OCI-LY7 (cell line): ENCODE measurements at regions not wholly inside any gene's neighbourhood (a gene's known extent, or its start where the extent isn't known, plus 50 kb on each side); places are given as distances from the start of the nearest gene placed in this dataset.

Experiments used
- BruUV-seq: library from RNA; stranded (reverse); fragments of 400-500 nt; replicated peaks from 2 replicates; lab custom pipeline; 2021; lab: Mats Ljungman, UMichigan
- CTCF ChIA-PET: fragments of 300-600 bp; sonication (Branson Sonifier 250); formaldehyde crosslinking; loops from one replicate; lab custom pipeline; 2022; ENCODE audit warnings: antibody characterized with exemption; ENCODE audit not compliant: unreplicated experiment; lab: Charles Lee
- POLR2A ChIA-PET: fragments of 300-600 bp; sonication (Branson Sonifier 250); formaldehyde crosslinking; loops from one replicate; lab custom pipeline; 2022; ENCODE audit warnings: antibody characterized with exemption; lab: Charles Lee
- DNase-seq: peaks from one replicate; pipeline ENCODE4 v3.0.0-alpha.2; 2015; ENCODE audit warnings: low spot score
- H2AFZ ChIP-seq: fragments of 200-600 bp; sonication (generic), shearing (Covaris generic); 2 replicates; pipeline ENCODE4 v1.6.1; 2014; ENCODE audit warnings: mild to moderate bottlenecking, antibody characterized with exemption, low read length, moderate library complexity
- H3K27ac ChIP-seq: fragments of 200-600 bp; sonication (generic); 2 replicates; pipeline ENCODE4 v1.5.1; 2014; ENCODE audit warnings: mixed run types, low read depth, mild to moderate bottlenecking, moderate library complexity, low read length, inconsistent platforms; ENCODE audit not compliant: poor library complexity, severe bottlenecking
- H3K36me3 ChIP-seq: fragments of 200-600 bp; sonication (generic); 2 replicates; pipeline ENCODE4 v1.6.1; 2014; ENCODE audit warnings: mild to moderate bottlenecking, antibody characterized with exemption, low read length, moderate library complexity, mixed read lengths; ENCODE audit not compliant: insufficient read depth
- H3K4me1 ChIP-seq: fragments of 200-600 bp; sonication (generic); 2 replicates; pipeline ENCODE4 v1.5.1; 2014; ENCODE audit warnings: mild to moderate bottlenecking, low read length; ENCODE audit not compliant: insufficient read depth, poor library complexity, severe bottlenecking
- H3K4me2 ChIP-seq: fragments of 200-600 bp; sonication (generic); 2 replicates; pipeline ENCODE4 v1.6.1; 2014; ENCODE audit warnings: mild to moderate bottlenecking, low read length
- H3K4me3 ChIP-seq: fragments of 200-600 bp; sonication (generic); 2 replicates; pipeline ENCODE4 v1.5.1; 2014; ENCODE audit warnings: mild to moderate bottlenecking, low read depth, low read length; ENCODE audit not compliant: poor library complexity, severe bottlenecking
- H3K79me2 ChIP-seq: fragments of 200-600 bp; sonication (generic); 2 replicates; pipeline ENCODE4 v1.6.1; 2016; ENCODE audit warnings: low read depth, mild to moderate bottlenecking, low read length, moderate library complexity, mixed read lengths; ENCODE audit not compliant: insufficient read depth
- H3K9me2 ChIP-seq: fragments of 200-600 bp; sonication (generic); 2 replicates; pipeline ENCODE4 v1.6.1; 2016; ENCODE audit warnings: mild to moderate bottlenecking, low read length, mixed read lengths; ENCODE audit not compliant: insufficient read depth
- H3K9me3 ChIP-seq: fragments of 200-600 bp; sonication (generic); 2 replicates; pipeline ENCODE4 v1.6.1; 2014; ENCODE audit warnings: mild to moderate bottlenecking, mixed run types, low read length, mixed read lengths
- H4K20me1 ChIP-seq: fragments of 200-600 bp; sonication (generic); 2 replicates; pipeline ENCODE4 v1.6.1; 2014; ENCODE audit warnings: mild to moderate bottlenecking, antibody characterized with exemption, low read length, moderate library complexity, mixed read lengths; ENCODE audit not compliant: insufficient read depth
- CTCF ChIP-seq: fragments of 200-600 bp; sonication (generic); conservative IDR thresholded peaks from 2 replicates; pipeline ENCODE4 v1.5.1; 2014; ENCODE audit warnings: mild to moderate bottlenecking, antibody characterized with exemption, low read length, moderate library complexity, mixed read lengths
- EZH2phosphoT487 ChIP-seq: fragments of 200-600 bp; sonication (generic); IDR thresholded peaks from 2 replicates; pipeline ENCODE4 v1.6.1; 2018; ENCODE audit warnings: low read depth, borderline replicate concordance, mild to moderate bottlenecking, mixed run types, antibody characterized with exemption, low read length, moderate library complexity, mixed read lengths
- intact Hi-C: fragments of 100-400 bp; cut with micrococcal nuclease; formaldehyde crosslinking; loops from one replicate; pipeline ENCODE4 v1.10.0; 2022; ENCODE audit not compliant: unreplicated experiment

- no peaks in the 10 kb centered on the region for H3K79me2 ChIP-seq
- no peaks in the 10 kb centered on the region for H4K20me1 ChIP-seq
- TF ChIP-seq EZH2phosphoT487 (no peak), CTCF (no peak)
- POLR2A ChIA-PET = no interaction called here
- no TSS peak for BruUV-seq
- CTCF ChIA-PET = no interaction called here
- H3K4me2 ChIP-seq = no peak overlapping the region
- H3K9me2 ChIP-seq = no peaks in the 10 kb centered on the region
- no peaks in the 10 kb centered on the region for H3K36me3 ChIP-seq
- no peaks in the 10 kb centered on the region for H3K9me3 ChIP-seq
- intact Hi-C loops = no loop called here
- H2AFZ ChIP-seq = no peak overlapping the region
- no peak overlapping the region for H3K27ac ChIP-seq
- no peak for DNase-seq
- no peaks in the 10 kb centered on the region for H3K4me1 ChIP-seq
- H3K4me3 ChIP-seq = no peak overlapping the region
Measured at GRCh38 chr16:86075839-86076440, 177.0 kb downstream of the IRF8 start.

GRCh38 chr16:86076606-86077005 is 177.6 kb downstream of the IRF8 start:
- no peak for DNase-seq
- Histone ChIP-seq H3K4me3 (no peak overlapping the region), H3K9me2 (no peaks in the 10 kb centered on the region), H2AFZ (no peak overlapping the region), H3K79me2 (no peaks in the 10 kb centered on the region), H3K9me3 (no peaks in the 10 kb centered on the region), H3K36me3 (no peaks in the 10 kb centered on the region), H3K27ac (no peak overlapping the region), H3K4me1 (no peaks in the 10 kb centered on the region), H3K4me2 (no peak overlapping the region), H4K20me1 (no peaks in the 10 kb centered on the region)
- ChIA-PET CTCF (no interaction called here), POLR2A (no interaction called here)
- intact Hi-C loops = no loop called here
- no peak for TF ChIP-seq EZH2phosphoT487
- TF ChIP-seq CTCF = no peak
- BruUV-seq = no TSS peak

GRCh38 chr16:86077243-86077940 is 178.4 kb downstream of the IRF8 start:
- Histone ChIP-seq H3K4me2 (no peak overlapping the region), H3K36me3 (no peaks in the 10 kb centered on the region), H3K9me2 (no peaks in the 10 kb centered on the region), H3K79me2 (no peaks in the 10 kb centered on the region), H3K27ac (no peak overlapping the region), H3K9me3 (no peaks in the 10 kb centered on the region), H3K4me1 (no peaks in the 10 kb centered on the region), H2AFZ (no peak overlapping the region), H4K20me1 (no peaks in the 10 kb centered on the region), H3K4me3 (no peak overlapping the region)
- DNase-seq = no peak
- POLR2A ChIA-PET = no interaction called here
- no TSS peak for BruUV-seq
- TF ChIP-seq CTCF (no peak), EZH2phosphoT487 (no peak)
- CTCF ChIA-PET = no interaction called here
- intact Hi-C loops = no loop called here
